Activated naive CD8-positive, alpha-beta T cell treated with anti-CD3 and anti-CD28 coated beads for 36 hours (primary cell): ENCODE measurements at regions not wholly inside any gene's neighbourhood (a gene's known extent, or its start where the extent isn't known, plus 50 kb on each side); places are given as distances from the start of the nearest gene placed in this dataset.

Source experiments
- DNase-seq: peaks from one replicate; pipeline ENCODE4 v3.0.0; 2021
- H3K27ac Mint-ChIP-seq: one replicate; pipeline ENCODE4 v1.8.0; 2022; ENCODE audit warnings: mild to moderate bottlenecking, moderate library complexity, mixed read lengths
- H3K27me3 Mint-ChIP-seq: one replicate; pipeline ENCODE4 v1.8.0; 2022; ENCODE audit warnings: mild to moderate bottlenecking, mixed read lengths
- H3K36me3 Mint-ChIP-seq: one replicate; pipeline ENCODE4 v1.8.0; 2021; ENCODE audit warnings: mild to moderate bottlenecking, mixed read lengths
- H3K4me1 Mint-ChIP-seq: one replicate; pipeline ENCODE4 v1.8.0; 2021; ENCODE audit warnings: mixed read lengths
- H3K4me3 Mint-ChIP-seq: one replicate; pipeline ENCODE4 v1.8.0; 2022; ENCODE audit warnings: mild to moderate bottlenecking, moderate library complexity, mixed read lengths
- H3K9me3 Mint-ChIP-seq: one replicate; pipeline ENCODE4 v1.8.0; 2022; ENCODE audit warnings: mixed read lengths

DNA sequence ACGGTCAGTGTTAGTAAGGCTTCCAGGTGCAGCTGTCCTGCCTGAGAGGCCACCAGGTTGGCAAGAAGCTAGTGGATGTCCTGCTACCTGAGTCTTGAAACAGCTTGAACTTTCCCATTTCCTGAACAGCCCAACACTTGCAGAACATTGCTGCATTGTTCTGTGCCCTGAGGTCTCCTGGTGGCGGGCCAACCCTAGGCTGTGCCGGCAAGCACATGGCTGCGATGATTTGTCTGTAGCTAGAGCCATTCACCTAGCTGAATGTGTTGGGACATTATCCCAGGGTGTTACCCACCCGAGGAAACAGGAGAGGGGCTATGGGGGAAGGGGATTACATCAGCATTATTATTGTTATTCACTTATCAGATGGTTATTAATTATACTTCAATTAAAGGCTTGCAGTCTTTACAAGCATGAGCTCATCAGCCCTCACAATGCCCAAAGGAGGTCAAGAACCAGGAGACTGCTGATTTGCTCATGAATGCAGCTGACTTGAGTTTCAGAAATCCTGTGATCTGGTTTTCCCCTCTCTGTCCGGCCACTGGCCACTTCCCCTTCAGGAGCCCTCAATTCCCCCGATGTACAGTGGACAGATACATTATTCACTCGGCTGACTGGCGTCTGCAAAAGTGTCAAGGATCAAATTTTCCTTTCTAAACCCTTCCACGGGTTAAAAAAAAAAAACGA is 187.6 kb upstream of the TSC22D1 start:
- no peaks in the 10 kb centered on the region for H3K36me3 Mint-ChIP-seq
- H3K27ac Mint-ChIP-seq, result no peak overlapping the region
- H3K4me3 Mint-ChIP-seq, result no peak overlapping the region
- peaks cover 7% of the 10 kb centered on the region for H3K27me3 Mint-ChIP-seq
- H3K9me3 Mint-ChIP-seq, result peaks cover 3% of the 10 kb centered on the region
- peaks cover 15% of the 10 kb centered on the region for H3K4me1 Mint-ChIP-seq
- DNase-seq, result no peak

DNA sequence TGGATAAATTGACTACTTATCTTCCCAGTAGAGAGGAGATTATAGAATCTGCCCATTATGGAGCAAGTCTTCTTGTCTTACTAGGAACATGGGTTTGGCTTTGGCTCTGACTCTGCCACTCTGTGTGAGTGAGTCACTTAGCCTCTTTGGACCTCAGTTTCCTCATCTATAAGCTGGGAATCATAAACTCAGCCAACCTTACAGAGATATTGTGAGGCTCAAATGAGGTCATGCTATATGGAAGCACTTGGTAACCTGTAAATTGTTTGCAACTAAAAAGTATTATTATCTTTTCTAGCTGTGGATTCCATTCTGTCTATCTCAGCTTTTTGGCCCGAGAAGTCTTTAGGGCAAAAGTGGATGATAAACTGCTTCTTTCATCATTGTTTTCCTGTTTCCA is 186.8 kb upstream of the TSC22D1 start:
- no peak for DNase-seq
- peaks cover 8% of the 10 kb centered on the region for H3K27me3 Mint-ChIP-seq
- peaks cover 6% of the 10 kb centered on the region for H3K4me1 Mint-ChIP-seq
- no peaks in the 10 kb centered on the region for H3K36me3 Mint-ChIP-seq
- H3K4me3 Mint-ChIP-seq, result no peak overlapping the region
- H3K9me3 Mint-ChIP-seq, result no peaks in the 10 kb centered on the region
- no peak overlapping the region for H3K27ac Mint-ChIP-seq

DNA sequence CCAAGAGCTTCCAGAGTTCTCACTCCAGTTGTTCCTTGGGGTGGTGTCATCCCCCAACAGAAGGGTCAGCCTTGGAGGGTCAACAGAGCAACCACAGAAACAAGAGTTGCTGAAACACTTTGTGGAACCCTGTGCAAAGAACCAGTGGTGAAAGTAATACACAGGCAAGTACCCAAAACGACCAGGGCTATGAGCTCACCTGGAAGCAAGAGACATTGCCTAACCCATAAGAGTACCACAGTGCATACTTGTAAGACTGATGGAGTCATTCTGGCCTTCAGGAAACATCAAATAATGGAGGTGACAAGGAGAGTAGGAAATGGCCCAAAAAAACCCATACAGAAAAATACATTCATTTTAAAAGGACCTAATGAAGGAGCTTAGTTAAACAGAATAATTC is 184.3 kb upstream of the TSC22D1 start:
- H3K9me3 Mint-ChIP-seq, result no peaks in the 10 kb centered on the region
- H3K27ac Mint-ChIP-seq, result no peak overlapping the region
- H3K4me3 Mint-ChIP-seq, result no peak overlapping the region
- peaks cover 13% of the 10 kb centered on the region for H3K27me3 Mint-ChIP-seq
- DNase-seq, result no peak
- peaks cover 5% of the 10 kb centered on the region for H3K4me1 Mint-ChIP-seq
- H3K36me3 Mint-ChIP-seq, result no peaks in the 10 kb centered on the region

DNA sequence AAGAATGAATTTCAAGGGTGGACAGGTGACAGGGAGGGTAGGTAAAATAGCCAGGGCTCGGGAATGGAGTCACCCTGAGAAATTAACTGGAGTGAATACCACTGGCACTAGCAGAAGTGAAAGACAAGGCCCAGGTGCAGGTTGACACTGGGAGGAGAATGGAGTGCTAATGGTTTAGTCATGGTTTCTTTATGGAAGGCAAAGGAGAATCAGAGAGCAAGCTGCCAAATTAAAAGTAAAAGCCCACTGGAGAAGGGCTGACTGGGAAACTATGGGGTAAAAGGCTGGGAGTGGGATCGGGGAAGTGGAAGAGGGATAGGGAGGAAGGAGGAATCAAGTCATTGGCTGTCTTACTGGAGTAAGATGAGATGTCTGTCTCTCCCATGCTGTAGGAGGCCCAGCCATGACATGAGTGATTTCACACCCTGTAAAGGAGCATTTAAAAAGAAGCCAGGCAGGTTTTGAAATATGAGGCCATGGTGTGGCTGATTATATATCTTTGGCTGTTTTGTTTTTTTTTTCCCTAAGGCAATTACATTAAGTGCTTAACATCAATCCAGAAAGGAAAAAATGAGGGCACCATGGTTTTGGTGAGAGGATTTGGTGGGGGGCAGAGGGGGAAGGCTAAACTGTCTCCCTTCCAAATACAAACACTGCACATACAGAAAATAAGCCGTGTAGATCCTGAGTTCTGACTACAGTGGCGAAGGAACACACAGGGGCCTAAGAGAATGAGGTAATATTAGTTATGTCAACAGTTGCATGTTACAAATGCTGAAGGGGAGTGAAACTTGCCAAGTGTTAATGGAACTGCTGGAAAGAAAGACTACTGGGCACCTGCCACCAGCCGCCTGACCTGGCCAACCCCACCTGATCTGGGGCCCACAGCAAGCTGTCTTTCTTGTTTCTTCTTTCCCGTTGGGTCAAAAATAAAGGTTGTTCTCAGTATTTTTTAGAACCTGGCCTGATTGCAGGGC is 183.5 kb upstream of the TSC22D1 start:
- no peak overlapping the region for H3K27ac Mint-ChIP-seq
- H3K27me3 Mint-ChIP-seq, result peaks cover 13% of the 10 kb centered on the region

DNA sequence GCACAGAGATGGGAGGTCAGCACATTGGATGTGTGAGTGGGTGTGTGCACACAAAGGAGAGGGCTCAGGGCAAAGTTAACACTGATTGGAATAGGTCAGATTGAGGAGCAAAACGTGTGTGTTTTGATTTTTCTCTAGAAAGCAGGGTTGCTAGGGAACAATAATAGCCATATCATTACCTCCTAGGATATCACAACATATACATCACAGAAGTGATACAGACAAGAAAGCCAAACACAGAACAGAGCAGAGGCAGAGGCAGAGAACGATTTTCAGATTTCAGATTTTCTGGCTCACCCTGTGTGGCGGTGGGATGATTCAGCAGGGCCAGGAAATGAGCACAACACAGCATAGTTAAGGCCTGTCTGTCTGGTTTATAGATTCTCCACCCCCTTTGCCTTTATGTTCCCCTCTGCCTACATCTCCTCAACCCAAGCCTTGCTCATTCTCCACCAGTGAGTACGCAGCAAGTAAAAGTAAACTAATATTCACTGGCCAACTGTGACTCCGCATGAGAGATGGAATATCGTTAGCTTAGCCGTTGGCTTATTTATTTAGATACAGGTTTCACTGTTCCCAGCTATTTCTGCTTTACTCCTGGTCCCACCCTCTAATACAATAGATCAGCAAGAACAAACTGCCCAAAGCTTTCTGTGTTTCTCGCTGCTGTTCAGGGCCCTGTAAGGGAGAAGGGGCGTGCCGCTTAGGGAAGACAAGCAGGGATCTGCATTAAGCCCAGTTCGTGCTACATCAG is 182.7 kb upstream of the TSC22D1 start:
- Mint-ChIP-seq H3K36me3 (no peaks in the 10 kb centered on the region), H3K9me3 (no peaks in the 10 kb centered on the region), H3K4me1 (peaks cover 5% of the 10 kb centered on the region), H3K27me3 (peaks cover 6% of the 10 kb centered on the region), H3K27ac (no peak overlapping the region), H3K4me3 (no peak overlapping the region)
- no peak for DNase-seq

More for the DNA sequence above, 183.5 kb upstream of the TSC22D1 start:
- H3K36me3 Mint-ChIP-seq, result no peaks in the 10 kb centered on the region
- H3K4me1 Mint-ChIP-seq, result peaks cover 5% of the 10 kb centered on the region
- H3K9me3 Mint-ChIP-seq, result no peaks in the 10 kb centered on the region
- no peak overlapping the region for H3K4me3 Mint-ChIP-seq
- DNase-seq, result no peak

DNA sequence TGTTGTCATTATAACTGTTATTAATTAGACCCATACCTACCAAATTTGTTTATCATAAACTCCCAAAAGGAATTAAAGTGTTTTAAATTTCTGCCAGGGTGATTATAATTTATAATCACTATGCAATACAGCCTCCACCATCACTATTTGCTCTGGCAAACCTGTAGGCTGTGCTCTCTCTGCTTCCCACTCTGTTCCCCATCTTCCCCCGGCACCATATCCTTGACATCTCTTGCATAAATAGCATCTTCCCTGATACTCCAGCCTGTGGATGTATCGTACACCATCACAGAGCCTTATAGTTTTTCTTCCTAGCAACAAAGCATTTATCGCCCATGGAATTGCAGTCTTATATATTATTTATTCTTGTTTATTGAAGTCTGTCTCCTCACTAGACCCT is 181.5 kb upstream of the TSC22D1 start:
- no peaks in the 10 kb centered on the region for H3K36me3 Mint-ChIP-seq
- H3K27ac Mint-ChIP-seq, result no peak overlapping the region
- H3K27me3 Mint-ChIP-seq, result peaks cover 6% of the 10 kb centered on the region
- H3K4me3 Mint-ChIP-seq, result no peak overlapping the region
- DNase-seq, result no peak
- H3K9me3 Mint-ChIP-seq, result no peaks in the 10 kb centered on the region
- peaks cover 5% of the 10 kb centered on the region for H3K4me1 Mint-ChIP-seq

DNA sequence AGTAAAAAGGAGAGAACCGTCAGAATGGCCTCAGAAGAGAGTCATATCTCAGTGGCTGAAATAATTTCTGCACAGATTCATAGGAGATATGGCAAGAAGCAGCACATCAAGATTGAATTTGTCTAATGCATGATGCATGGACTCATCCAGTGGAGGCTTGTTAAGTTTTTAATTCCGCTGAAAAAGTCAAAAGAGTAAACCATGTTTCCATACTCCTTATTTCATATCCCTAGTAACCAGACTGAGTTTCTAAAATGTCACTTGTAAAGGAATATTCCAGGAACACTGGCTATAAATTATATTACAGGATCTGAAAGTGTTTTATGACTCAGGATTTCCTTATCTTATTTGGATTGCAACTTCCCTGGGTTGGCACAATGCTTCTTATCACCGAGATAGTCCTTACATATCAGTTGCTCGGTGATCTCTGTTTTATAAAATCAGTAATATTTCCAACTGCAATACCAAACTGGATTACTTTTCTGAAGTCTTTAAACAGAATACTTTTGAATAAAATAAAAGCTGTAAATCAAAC is 180.2 kb upstream of the TSC22D1 start:
- Mint-ChIP-seq H3K27me3 (peaks cover 6% of the 10 kb centered on the region), H3K36me3 (no peaks in the 10 kb centered on the region), H3K4me1 (peaks cover 5% of the 10 kb centered on the region), H3K4me3 (no peak overlapping the region), H3K9me3 (no peaks in the 10 kb centered on the region), H3K27ac (no peak overlapping the region)
- no peak for DNase-seq

DNA sequence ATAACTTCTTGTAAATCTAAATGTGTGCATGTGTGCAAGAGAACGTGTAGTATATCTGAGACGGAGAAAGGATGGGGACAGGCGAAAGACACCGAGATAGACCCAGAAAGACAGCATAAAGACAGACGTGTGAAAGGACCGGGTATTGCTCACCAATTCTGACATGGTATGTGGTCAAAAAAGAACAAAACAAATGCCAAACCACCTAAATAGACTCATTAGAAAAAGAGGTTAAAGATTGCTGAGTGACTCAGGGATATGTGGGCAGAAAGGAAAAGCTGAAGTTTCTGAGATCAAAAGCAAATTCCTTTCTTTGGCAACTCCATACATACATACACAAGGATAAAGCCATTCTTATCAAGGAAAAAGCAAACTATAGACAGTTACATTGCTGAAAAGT is 179.7 kb upstream of the TSC22D1 start:
- Mint-ChIP-seq H3K4me3 (no peak overlapping the region), H3K36me3 (no peaks in the 10 kb centered on the region), H3K27me3 (peaks cover 6% of the 10 kb centered on the region), H3K27ac (no peak overlapping the region), H3K9me3 (no peaks in the 10 kb centered on the region), H3K4me1 (peaks cover 5% of the 10 kb centered on the region)
- no peak for DNase-seq

DNA sequence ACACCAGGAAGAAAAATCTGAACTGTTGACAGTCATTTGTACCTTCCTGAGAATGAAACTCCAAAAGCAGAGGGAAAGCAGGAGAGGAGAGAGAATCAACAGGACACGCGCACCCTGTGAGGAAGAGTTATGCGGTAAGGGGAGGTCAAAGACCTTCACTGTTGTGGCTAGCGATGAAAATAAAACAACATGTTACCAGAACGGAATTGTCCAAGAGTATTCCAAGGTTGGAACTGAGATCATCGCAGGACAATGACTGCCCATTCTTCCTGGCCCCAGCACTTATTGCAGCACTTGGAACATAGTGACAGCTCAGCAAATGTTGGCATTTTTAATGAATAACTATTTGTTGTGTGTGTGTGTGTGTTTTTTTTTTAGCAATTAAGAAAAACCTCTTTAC is 176.0 kb upstream of the TSC22D1 start:
- Mint-ChIP-seq H3K9me3 (no peaks in the 10 kb centered on the region), H3K27me3 (no peaks in the 10 kb centered on the region), H3K36me3 (no peaks in the 10 kb centered on the region), H3K4me3 (no peak overlapping the region), H3K27ac (no peak overlapping the region), H3K4me1 (peaks cover 5% of the 10 kb centered on the region)
- no peak for DNase-seq

DNA sequence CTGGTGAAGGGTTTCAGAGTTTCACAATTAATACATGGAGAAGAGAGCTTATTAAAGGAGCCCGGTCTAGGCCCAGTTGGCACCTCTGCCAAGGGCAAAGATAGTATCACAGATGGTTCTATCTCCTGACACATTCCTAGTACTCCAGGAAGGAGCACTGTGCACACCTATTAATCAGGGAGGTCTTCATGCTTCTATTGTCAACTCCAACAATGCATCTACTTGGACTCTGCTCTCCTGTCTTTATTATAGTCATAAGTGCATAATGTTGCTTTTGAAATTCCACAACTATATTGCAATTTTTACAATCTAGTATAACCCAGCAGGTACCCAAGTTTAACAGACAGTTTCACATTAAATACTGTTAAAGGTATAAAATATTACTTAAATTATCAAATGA is 174.5 kb upstream of the TSC22D1 start:
- Mint-ChIP-seq H3K36me3 (no peaks in the 10 kb centered on the region), H3K4me3 (no peak overlapping the region), H3K27me3 (no peaks in the 10 kb centered on the region), H3K27ac (no peak overlapping the region), H3K9me3 (no peaks in the 10 kb centered on the region), H3K4me1 (peaks cover under 1% of the 10 kb centered on the region)
- no peak for DNase-seq

DNA sequence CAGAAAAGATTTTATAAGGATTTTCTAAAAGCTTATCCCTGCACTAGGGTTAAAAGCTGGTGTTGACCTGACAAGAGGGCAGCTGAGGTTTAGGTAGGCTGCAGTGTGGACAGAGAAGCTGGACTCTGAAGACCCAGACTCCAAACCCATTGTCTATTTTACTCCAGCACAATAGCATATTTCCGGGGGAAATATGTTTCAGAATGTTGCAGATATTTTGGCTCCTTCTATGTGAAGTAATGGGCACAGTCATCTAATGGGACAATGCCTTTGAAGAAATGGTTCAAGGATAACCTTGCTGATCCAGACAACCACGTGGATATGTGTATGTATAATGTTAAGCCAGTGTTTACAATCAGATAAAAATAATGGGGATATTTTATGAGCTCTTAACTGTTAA is 173.8 kb upstream of the TSC22D1 start:
- Mint-ChIP-seq H3K27me3 (peaks cover 5% of the 10 kb centered on the region), H3K9me3 (no peaks in the 10 kb centered on the region), H3K4me1 (no peaks in the 10 kb centered on the region), H3K27ac (no peak overlapping the region), H3K36me3 (no peaks in the 10 kb centered on the region), H3K4me3 (no peak overlapping the region)
- DNase-seq, result no peak

DNA sequence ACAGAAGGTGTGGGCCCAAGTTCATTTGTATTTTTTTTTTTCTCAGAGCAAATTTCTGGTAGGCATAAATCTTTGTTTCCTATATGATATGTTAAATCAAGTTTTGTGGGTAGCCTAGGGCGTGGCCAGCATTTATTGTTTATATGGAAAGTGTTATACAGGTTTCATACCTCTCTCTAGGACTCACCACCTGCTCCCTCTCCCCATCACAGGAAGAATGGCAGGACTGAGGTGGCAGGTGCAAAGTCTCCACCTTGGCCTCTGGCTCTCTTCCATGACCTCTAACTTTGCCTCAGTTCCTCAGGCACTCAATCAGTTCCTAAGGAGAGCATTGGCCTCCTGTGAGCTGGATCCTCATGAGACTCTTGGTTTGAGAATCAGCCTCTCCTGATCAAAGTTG is 172.3 kb upstream of the TSC22D1 start:
- Mint-ChIP-seq H3K9me3 (peaks cover 5% of the 10 kb centered on the region), H3K27ac (no peak overlapping the region), H3K4me1 (no peaks in the 10 kb centered on the region), H3K36me3 (no peaks in the 10 kb centered on the region), H3K4me3 (no peak overlapping the region), H3K27me3 (peaks cover 5% of the 10 kb centered on the region)
- no peak for DNase-seq

DNA sequence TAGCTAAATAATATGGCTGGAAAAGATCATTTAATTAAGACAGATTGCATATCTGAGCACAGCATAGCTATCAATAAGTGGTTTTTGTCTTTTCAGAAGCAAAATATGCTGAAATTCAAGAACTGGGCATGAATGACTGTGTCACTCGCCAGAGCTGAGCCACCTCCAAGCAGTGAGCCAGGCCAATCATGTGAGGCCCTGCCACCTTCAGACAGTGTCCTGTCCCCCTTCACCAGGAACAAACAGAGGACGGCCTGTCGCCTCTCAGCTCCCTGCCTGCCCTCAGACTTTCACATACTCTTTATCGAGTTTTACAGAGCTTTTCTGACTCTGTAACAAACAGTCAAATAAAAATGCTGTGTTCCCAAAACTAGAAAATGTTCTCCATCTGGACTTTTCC is 171.0 kb upstream of the TSC22D1 start:
- peaks cover 9% of the 10 kb centered on the region for H3K9me3 Mint-ChIP-seq

DNA sequence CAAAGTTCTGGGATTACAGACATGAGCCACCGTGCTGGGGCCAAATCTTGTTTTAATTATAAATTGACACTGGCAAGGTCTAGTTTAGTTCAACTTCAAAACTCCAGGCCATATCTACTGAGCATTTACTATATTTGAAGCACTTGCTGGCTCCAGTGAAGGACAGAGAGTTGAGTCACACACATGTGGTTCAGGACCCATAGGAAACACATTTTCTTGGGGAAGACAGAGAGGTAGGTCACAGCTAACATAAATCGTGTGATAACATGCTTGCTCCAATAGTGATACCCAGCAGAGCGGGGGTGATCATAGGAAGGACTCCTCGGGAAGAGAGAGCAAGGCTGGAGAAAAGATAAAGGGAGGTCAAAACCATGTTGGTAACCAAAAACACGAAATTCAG is 170.6 kb upstream of the TSC22D1 start:
- H3K27ac Mint-ChIP-seq, result no peak overlapping the region
- H3K4me3 Mint-ChIP-seq, result no peak overlapping the region
- H3K36me3 Mint-ChIP-seq, result no peaks in the 10 kb centered on the region
- no peaks in the 10 kb centered on the region for H3K4me1 Mint-ChIP-seq
- DNase-seq, result no peak
- peaks cover 5% of the 10 kb centered on the region for H3K27me3 Mint-ChIP-seq
- peaks cover 9% of the 10 kb centered on the region for H3K9me3 Mint-ChIP-seq

More for the DNA sequence above, 171.0 kb upstream of the TSC22D1 start:
- no peaks in the 10 kb centered on the region for H3K36me3 Mint-ChIP-seq
- no peak overlapping the region for H3K27ac Mint-ChIP-seq
- H3K4me3 Mint-ChIP-seq, result no peak overlapping the region
- peaks cover 5% of the 10 kb centered on the region for H3K27me3 Mint-ChIP-seq
- no peaks in the 10 kb centered on the region for H3K4me1 Mint-ChIP-seq
- DNase-seq, result no peak
